Neuronal stem cell (in vitro differentiated cells): ENCODE measurements at regions not wholly inside any gene's neighbourhood (a gene's known extent, or its start where the extent isn't known, plus 50 kb on each side); places are given as distances from the start of the nearest gene placed in this dataset.

ENCODE experiments used
- DNase-seq: peaks from one replicate; pipeline ENCODE4 v3.0.0-alpha.2; 2013; ENCODE audit warnings: low spot score
- H2AFZ ChIP-seq: one replicate; pipeline ENCODE4 v1.6.1; 2013; ENCODE audit warnings: mild to moderate bottlenecking, low read length, inconsistent platforms
- H2AK5ac ChIP-seq: 2 replicates; pipeline ENCODE4 v1.6.1; 2013; ENCODE audit warnings: low read depth, mild to moderate bottlenecking, inconsistent platforms, low read length, moderate library complexity, mixed read lengths
- H2BK120ac ChIP-seq: 2 replicates; pipeline ENCODE4 v1.6.1; 2013; ENCODE audit warnings: low read depth, mild to moderate bottlenecking, inconsistent platforms, low read length, moderate library complexity, mixed read lengths
- H2BK12ac ChIP-seq: one replicate; pipeline ENCODE4 v1.6.1; 2013; ENCODE audit warnings: low read length, inconsistent platforms
- H2BK15ac ChIP-seq: 2 replicates; pipeline ENCODE4 v1.6.1; 2013; ENCODE audit warnings: mild to moderate bottlenecking, low read length, inconsistent platforms, mixed read lengths
- H2BK5ac ChIP-seq: one replicate; pipeline ENCODE4 v1.6.1; 2013; ENCODE audit warnings: inconsistent platforms, mild to moderate bottlenecking, low read length, moderate library complexity
- H3K14ac ChIP-seq: one replicate; pipeline ENCODE4 v1.6.1; 2013; ENCODE audit warnings: low read length, inconsistent platforms
- H3K18ac ChIP-seq: 2 replicates; pipeline ENCODE4 v1.6.1; 2013; ENCODE audit warnings: low read length, inconsistent platforms
- H3K23ac ChIP-seq: 2 replicates; pipeline ENCODE4 v1.6.1; 2013; ENCODE audit warnings: low read depth, mild to moderate bottlenecking, mixed read lengths, low read length, inconsistent platforms; ENCODE audit not compliant: poor library complexity
- H3K27ac ChIP-seq: replicated peaks from 3 replicates; pipeline ENCODE4 v1.5.1; 2013; ENCODE audit warnings: low read length, inconsistent platforms
- H3K27me3 ChIP-seq, 3 experiments: 2 replicates each; pipeline ENCODE4 v1.6.1; 2013; ENCODE audit warnings: low read length in 3 of 3, mild to moderate bottlenecking in 2 of 3, inconsistent platforms in 1 of 3, low read depth in 1 of 3, mixed read lengths in 1 of 3, moderate library complexity in 1 of 3; ENCODE audit not compliant: control insufficient read depth in 3 of 3, insufficient read depth in 3 of 3
- H3K36me3 ChIP-seq, 2 donors: replicated peaks in 1 of 2; 2 replicates each; pipeline ENCODE4 v1.6.1; 2013; ENCODE audit warnings: low read length in 2 of 2; ENCODE audit not compliant: control insufficient read depth in 2 of 2, insufficient read depth in 2 of 2
- H3K4ac ChIP-seq: 2 replicates; pipeline ENCODE4 v1.6.1; 2013; ENCODE audit warnings: inconsistent platforms, mild to moderate bottlenecking, low read length, moderate library complexity
- H3K4me1 ChIP-seq, 2 donors: 1 replicate in 1 of 2; 2 replicates in 1 of 2; pipeline ENCODE4 v1.6.1; 2013; ENCODE audit warnings: low read length in 2 of 2, low read depth in 1 of 2; ENCODE audit not compliant: control insufficient read depth in 2 of 2, insufficient read depth in 1 of 2
- H3K4me2 ChIP-seq: one replicate; pipeline ENCODE4 v1.6.1; 2013; ENCODE audit warnings: mild to moderate bottlenecking, low read length, inconsistent platforms; ENCODE audit not compliant: insufficient read depth, poor library complexity, severe bottlenecking
- H3K4me3 ChIP-seq, 2 donors: 2 replicates each; pipeline ENCODE4 v1.5.1; 2013; ENCODE audit warnings: low read length in 2 of 2, mild to moderate bottlenecking in 2 of 2, inconsistent platforms in 1 of 2, moderate library complexity in 1 of 2
- H3K79me1 ChIP-seq: one replicate; pipeline ENCODE4 v1.6.1; 2013; ENCODE audit warnings: low read depth, mild to moderate bottlenecking, inconsistent platforms, low read length, moderate library complexity
- H3K9ac ChIP-seq: one replicate; pipeline ENCODE4 v1.6.1; 2013; ENCODE audit warnings: mild to moderate bottlenecking, low read depth, low read length, inconsistent platforms; ENCODE audit not compliant: poor library complexity
- H3K9me3 ChIP-seq, 2 donors: replicated peaks in 1 of 2; 2 replicates each; pipeline versions ENCODE3 to v1.6.1; 2013; ENCODE audit warnings: low read length in 2 of 2, mild to moderate bottlenecking in 2 of 2, inconsistent platforms in 1 of 2, low read depth in 1 of 2, mixed read lengths in 1 of 2, moderate library complexity in 1 of 2; ENCODE audit not compliant: control insufficient read depth in 2 of 2, insufficient read depth in 1 of 2
- H4K8ac ChIP-seq: one replicate; pipeline ENCODE4 v1.6.1; 2013; ENCODE audit warnings: low read depth, mild to moderate bottlenecking, inconsistent platforms, low read length, moderate library complexity
- H4K91ac ChIP-seq: one replicate; pipeline ENCODE4 v1.6.1; 2013; ENCODE audit warnings: low read length, low read depth, mild to moderate bottlenecking, inconsistent platforms; ENCODE audit not compliant: poor library complexity
- WGBS, 2 donors: extraction: QIAGEN DNeasy Blood & Tissue Kit; methylation state at CpG; one replicate each; pipeline ENCODE4 v1.1.7; 2013; ENCODE audit warnings: missing lambda C conversion rate in 2 of 2, mixed read lengths in 1 of 2; ENCODE audit not compliant: insufficient read length in 2 of 2, insufficient replicate concordance in 1 of 2; ENCODE audit errors: extremely low coverage in 2 of 2; 5-methylcytosine and 5-hydroxymethylcytosine counted together

DNA sequence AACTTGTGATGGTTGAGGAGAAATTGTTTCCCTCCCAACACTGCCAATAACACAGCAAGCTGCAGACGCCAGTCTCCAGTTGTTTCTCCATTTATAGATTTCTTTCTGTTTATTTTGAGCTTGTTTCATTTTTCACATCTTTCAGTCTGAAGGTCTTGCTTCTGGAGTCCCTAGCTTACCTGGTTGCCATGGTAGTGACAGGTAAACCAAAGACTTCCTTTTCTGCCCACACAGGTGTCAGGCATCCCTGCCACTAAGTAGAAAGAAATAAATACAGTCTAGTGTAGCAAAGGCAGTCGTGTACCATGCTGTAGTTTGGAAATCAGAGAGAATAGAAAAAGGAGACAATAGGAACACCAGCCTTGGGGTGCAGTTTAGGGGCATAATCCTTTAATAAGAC is 82.8 kb downstream of the MARCHF4 start:
- Histone ChIP-seq H3K18ac (no peak overlapping the region), H3K79me1 (no peaks in the 10 kb centered on the region), H3K36me3 (no peaks in the 10 kb centered on the region), H3K4me1 (peaks cover 10 to 23% of the 10 kb centered on the region in 2 donors), H2BK12ac (no peak overlapping the region), H4K91ac (no peak overlapping the region), H2AK5ac (no peak overlapping the region), H3K23ac (no peak overlapping the region), H3K4me2 (no peak overlapping the region), H3K9me3 (no peaks in the 10 kb centered on the region), H3K27ac (no peak overlapping the region), H3K27me3 (peaks cover 0 to 21% (median 0%) of the 10 kb centered on the region in 3 experiments), H3K4me3 (no peak overlapping the region), H2BK5ac (no peak overlapping the region), H4K8ac (no peak overlapping the region), H2BK15ac (no peak overlapping the region), H2AFZ (no peak overlapping the region), H3K9ac (no peak overlapping the region), H2BK120ac (no peak overlapping the region), H3K4ac (no peak overlapping the region), H3K14ac (no peak overlapping the region)
- DNase-seq: no peak
- no CpG with 5 or more reads among the region's 2 CpGs for WGBS, 2 donors

- Histone ChIP-seq H2BK120ac (no peak overlapping the region), H3K36me3 (no peaks in the 10 kb centered on the region), H3K4ac (no peak overlapping the region), H3K4me1 (peaks cover 13 to 24% of the 10 kb centered on the region in 2 donors), H2AK5ac (no peak overlapping the region), H2BK12ac (no peak overlapping the region), H2BK15ac (no peak overlapping the region), H3K23ac (no peak overlapping the region), H3K79me1 (no peaks in the 10 kb centered on the region), H4K8ac (no peak overlapping the region), H3K27ac (peak overlapping the region; percentile 14), H3K18ac (no peak overlapping the region), H2AFZ (no peak overlapping the region), H4K91ac (no peak overlapping the region), H3K9me3 (no peaks in the 10 kb centered on the region), H2BK5ac (no peak overlapping the region), H3K14ac (no peak overlapping the region), H3K4me2 (no peak overlapping the region), H3K27me3 (peaks cover 0 to 16% (median 2%) of the 10 kb centered on the region in 3 experiments), H3K4me3 (no peak overlapping the region), H3K9ac (no peak overlapping the region)
- WGBS, 2 donors: no CpG with 5 or more reads among the region's 5 CpGs
- DNase-seq: no peak
These were observed 85.0 kb downstream of the MARCHF4 start for GRCh38 chr2:216287251-216287650.

- H3K14ac ChIP-seq: no peak overlapping the region
- H2BK12ac ChIP-seq: no peak overlapping the region
- no peak overlapping the region for H3K4me2 ChIP-seq
- peak overlapping the region; percentile 14 for H3K27ac ChIP-seq
- no peak overlapping the region for H4K8ac ChIP-seq
- peaks cover 19 to 28% of the 10 kb centered on the region in 2 donors for H3K4me1 ChIP-seq
- H3K27me3 ChIP-seq: peaks cover 0 to 12% (median 2%) of the 10 kb centered on the region in 3 experiments
- H3K4me3 ChIP-seq: no peak overlapping the region
- no peak overlapping the region for H4K91ac ChIP-seq
- no peaks in the 10 kb centered on the region for H3K79me1 ChIP-seq
- H2AK5ac ChIP-seq: no peak overlapping the region
- H2AFZ ChIP-seq: no peak overlapping the region
- peak overlapping the region; percentile 55 for H3K18ac ChIP-seq
- DNase-seq: no peak
- no peak overlapping the region for H2BK5ac ChIP-seq
- no CpG with 5 or more reads among the region's 8 CpGs for WGBS, 2 donors
- H3K36me3 ChIP-seq: no peaks in the 10 kb centered on the region
- no peak overlapping the region for H3K4ac ChIP-seq
- no peak overlapping the region for H3K23ac ChIP-seq
- H3K9me3 ChIP-seq: no peaks in the 10 kb centered on the region
- no peak overlapping the region for H3K9ac ChIP-seq
- no peak overlapping the region for H2BK120ac ChIP-seq
- H2BK15ac ChIP-seq: no peak overlapping the region
These were observed 85.6 kb downstream of the MARCHF4 start for GRCh38 chr2:216286616-216287231.

- DNase-seq: no peak
- Histone ChIP-seq H4K91ac (no peak overlapping the region), H2BK5ac (no peak overlapping the region), H2AFZ (no peak overlapping the region), H4K8ac (no peak overlapping the region), H3K4ac (no peak overlapping the region), H2BK120ac (no peak overlapping the region), H3K4me1 (peaks cover 23 to 35% of the 10 kb centered on the region in 2 donors), H2BK15ac (no peak overlapping the region), H3K79me1 (no peaks in the 10 kb centered on the region), H2BK12ac (no peak overlapping the region), H3K27ac (no peak overlapping the region), H2AK5ac (no peak overlapping the region), H3K4me2 (no peak overlapping the region), H3K27me3 (peaks cover 0 to 4% (median 2%) of the 10 kb centered on the region in 3 experiments), H3K18ac (peak overlapping the region; percentile 44), H3K23ac (no peak overlapping the region), H3K9ac (no peak overlapping the region), H3K14ac (no peak overlapping the region), H3K4me3 (no peak overlapping the region), H3K36me3 (no peaks in the 10 kb centered on the region), H3K9me3 (no peaks in the 10 kb centered on the region)
- WGBS, 2 donors: no CpG with 5 or more reads among the region's 7 CpGs
These were observed 86.6 kb downstream of the MARCHF4 start for GRCh38 chr2:216285701-216286100.
